Aorta (tissue), 5 donors: ENCODE measurements at regions not wholly inside any gene's neighbourhood (a gene's known extent, or its start where the extent isn't known, plus 50 kb on each side); places are given as distances from the start of the nearest gene placed in this dataset.

Source experiments
- ATAC-seq: fragments of 200-7000 bp; cut with Tn5 transposase; one replicate; pipeline ENCODE4 v1.9.1; 2022; ENCODE audit warnings: moderate library complexity; ENCODE audit not compliant: low FRiP score
- DNase-seq, 2 donors: peaks; one replicate each; pipeline ENCODE4 v3.0.0-alpha.2; 2020
- H3K27ac ChIP-seq, 2 donors: one replicate each; pipeline ENCODE4 v1.5.1; 2013; ENCODE audit warnings: low read length in 2 of 2, mild to moderate bottlenecking in 2 of 2, moderate library complexity in 2 of 2, control low read depth in 1 of 2, inconsistent platforms in 1 of 2, low read depth in 1 of 2
- H3K27me3 ChIP-seq, 2 donors: one replicate each; pipeline ENCODE4 v1.6.1; 2013; ENCODE audit warnings: control low read depth in 1 of 2, low read length in 1 of 2, mild to moderate bottlenecking in 1 of 2, moderate library complexity in 1 of 2; ENCODE audit not compliant: insufficient read depth in 2 of 2, control insufficient read depth in 1 of 2
- H3K36me3 ChIP-seq, 2 donors: one replicate each; pipeline ENCODE4 v1.6.1; 2013; ENCODE audit warnings: control low read depth in 1 of 2, low read length in 1 of 2, mild to moderate bottlenecking in 1 of 2; ENCODE audit not compliant: insufficient read depth in 2 of 2, control insufficient read depth in 1 of 2
- H3K4me1 ChIP-seq, 2 donors: one replicate each; pipeline ENCODE4 v1.6.1; 2013; ENCODE audit warnings: low read length in 2 of 2, control low read depth in 1 of 2, mild to moderate bottlenecking in 1 of 2, moderate library complexity in 1 of 2; ENCODE audit not compliant: insufficient read depth in 2 of 2, control insufficient read depth in 1 of 2
- H3K4me3 ChIP-seq, 2 donors: one replicate each; pipeline ENCODE4 v1.5.1; 2013; ENCODE audit warnings: low read length in 2 of 2, control low read depth in 1 of 2, mild to moderate bottlenecking in 1 of 2
- H3K9me3 ChIP-seq: one replicate; pipeline ENCODE4 v1.6.1; 2013; ENCODE audit warnings: mild to moderate bottlenecking, low read length; ENCODE audit not compliant: control insufficient read depth
- WGBS, 2 donors: extraction: QIAGEN DNeasy Blood & Tissue Kit; methylation state at CpG; one replicate each; pipeline ENCODE4 v1.1.7; 2013; 5-methylcytosine and 5-hydroxymethylcytosine counted together
- intact Hi-C, 2 donors: fragments of 100-400 bp; cut with DNase I; formaldehyde crosslinking; loops; one replicate each; pipeline versions ENCODE4 v1.14.2 to v1.15.0; 2022
- donor health status: healthy with polysubstance abuse.
- donor health status: Bipolar disorder and iron deficiency.
- donor health status: DM: no; HTN: no; CAD: no.
- donor health status: DM: no; HTN: no; CAD: no.
- donor health status: DM: yes; HTN: yes; CAD: no.

DNA sequence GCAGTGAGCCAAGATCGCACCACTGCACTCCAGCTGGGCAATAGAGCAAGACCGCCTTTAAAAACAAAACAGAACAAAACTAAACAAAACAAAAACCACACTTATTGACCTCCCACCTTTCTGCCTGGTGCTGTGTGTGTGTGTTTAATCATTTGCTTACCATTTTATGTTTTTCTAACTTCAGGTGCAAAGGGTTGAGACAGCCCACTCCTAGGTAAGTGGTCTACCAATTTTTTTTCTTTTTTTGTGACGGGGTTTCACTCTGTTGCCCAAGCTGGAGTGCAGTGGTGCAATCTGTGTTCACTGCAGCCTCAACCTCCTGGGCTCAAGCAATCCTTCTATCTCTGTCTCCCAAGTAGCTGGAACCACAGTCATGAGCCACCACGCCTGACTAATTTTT is 65.8 kb downstream of the SALL1 start:
- 74 to 79% methylated on average over 4 of the region's 4 CpGs for WGBS, 2 donors
- DNase-seq: no peak
- Histone ChIP-seq H3K9me3 (peaks cover 3% of the 10 kb centered on the region), H3K4me3 (no peak overlapping the region), H3K36me3 (no peaks in the 10 kb centered on the region), H3K27me3 (no peaks in the 10 kb centered on the region), H3K27ac (no peak overlapping the region), H3K4me1 (no peaks in the 10 kb centered on the region)
- intact Hi-C loops: no loop called here
- no peak for ATAC-seq

GRCh38 chr16:51084074-51084928 is 66.8 kb downstream of the SALL1 start:
- Histone ChIP-seq H3K36me3 (no peaks in the 10 kb centered on the region), H3K27ac (no peak overlapping the region), H3K9me3 (peaks cover 3% of the 10 kb centered on the region), H3K4me3 (no peak overlapping the region), H3K27me3 (no peaks in the 10 kb centered on the region), H3K4me1 (no peaks in the 10 kb centered on the region)
- DNase-seq: no peak
- intact Hi-C loops: no loop called here
- ATAC-seq: no peak
- 72% methylated on average over 3 of the region's 3 CpGs for WGBS, 2 donors

- peaks cover under 1% of the 10 kb centered on the region for H3K9me3 ChIP-seq
- H3K36me3 ChIP-seq: no peaks in the 10 kb centered on the region
- H3K27me3 ChIP-seq: no peaks in the 10 kb centered on the region
- no peak overlapping the region for H3K27ac ChIP-seq
- DNase-seq (no peak), ATAC-seq (no peak)
- no peaks in the 10 kb centered on the region for H3K4me1 ChIP-seq
- WGBS, 2 donors: 63 to 68% methylated on average over 4 of the region's 4 CpGs
- intact Hi-C loops: no loop called here
- H3K4me3 ChIP-seq: no peak overlapping the region
Measured at GRCh38 chr16:51072591-51072990, 78.5 kb downstream of the SALL1 start.

GRCh38 chr16:51071326-51071725 is 79.7 kb downstream of the SALL1 start:
- intact Hi-C loops: no loop called here
- 73 to 78% methylated on average over 9 of the region's 9 CpGs for WGBS, 2 donors
- H3K36me3 ChIP-seq: no peaks in the 10 kb centered on the region
- H3K4me3 ChIP-seq: no peak overlapping the region
- H3K27me3 ChIP-seq: no peaks in the 10 kb centered on the region
- H3K9me3 ChIP-seq: no peaks in the 10 kb centered on the region
- no peak for DNase-seq
- ATAC-seq: no peak
- H3K27ac ChIP-seq: no peak overlapping the region
- H3K4me1 ChIP-seq: no peaks in the 10 kb centered on the region

DNA sequence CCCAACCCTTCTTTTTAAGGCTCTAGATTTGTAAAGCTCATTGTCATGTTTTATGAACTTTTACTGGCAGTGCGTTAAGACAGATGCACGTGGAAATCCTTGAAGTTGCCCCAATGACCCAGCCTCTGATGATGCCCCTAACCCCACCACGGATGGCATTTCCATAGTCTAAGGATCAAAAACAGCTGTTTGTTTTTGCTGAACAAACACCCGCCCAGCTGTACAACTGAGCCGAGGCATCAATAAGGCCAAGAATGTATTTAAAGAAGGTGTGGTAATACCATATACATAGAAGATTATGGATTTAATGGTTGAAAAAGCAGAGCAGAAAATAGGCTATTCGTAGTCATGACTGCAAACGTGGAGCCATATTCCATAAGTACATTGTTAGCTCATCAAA is 83.7 kb downstream of the SALL1 start:
- no peak overlapping the region for H3K27ac ChIP-seq
- no peaks in the 10 kb centered on the region for H3K36me3 ChIP-seq
- H3K4me1 ChIP-seq: no peaks in the 10 kb centered on the region
- intact Hi-C loops: no loop called here
- ATAC-seq (no peak), DNase-seq (no peak)
- no peak overlapping the region for H3K4me3 ChIP-seq
- WGBS, 2 donors: 66 to 67% methylated on average over 7 of the region's 7 CpGs
- no peaks in the 10 kb centered on the region for H3K9me3 ChIP-seq
- H3K27me3 ChIP-seq: no peaks in the 10 kb centered on the region

DNA sequence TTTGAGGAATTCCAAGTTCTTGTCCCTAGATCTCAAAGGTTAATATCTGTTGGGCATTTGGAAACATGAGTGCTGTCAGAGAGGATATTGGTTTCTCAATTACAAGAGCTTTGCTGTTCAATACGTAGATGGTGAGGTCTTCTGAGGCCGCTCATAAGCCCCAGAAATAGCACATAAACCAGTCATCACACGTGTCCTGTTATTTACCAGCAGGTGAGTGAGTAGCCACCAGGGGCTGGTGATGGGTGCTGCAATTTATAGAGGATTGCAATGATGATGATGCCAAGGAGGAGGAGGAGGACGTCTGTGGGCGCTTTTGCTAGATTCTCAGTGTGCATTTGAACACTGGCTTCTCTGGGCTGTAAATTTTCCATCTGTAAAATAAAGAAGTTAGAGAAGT is 89.0 kb downstream of the SALL1 start:
- no peak for DNase-seq

DNA sequence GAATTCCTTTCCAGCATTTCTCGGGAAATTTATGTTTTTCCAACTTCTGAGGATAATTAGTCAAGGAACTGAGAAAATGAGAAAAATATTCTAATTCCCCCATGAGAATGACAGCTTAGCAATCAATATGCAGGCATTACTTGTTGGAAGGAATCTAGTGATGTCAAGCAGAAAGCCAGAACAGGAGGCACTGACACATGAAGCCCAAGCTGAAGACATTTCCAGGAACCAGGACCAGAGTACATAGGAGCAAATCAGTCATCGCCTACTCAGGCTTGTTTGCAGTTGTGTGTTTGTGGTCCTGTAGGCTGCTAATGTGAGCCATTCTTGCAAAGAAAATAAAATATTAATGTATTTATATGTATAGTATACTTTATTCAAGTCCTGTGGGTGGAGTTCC is 89.7 kb downstream of the SALL1 start:
- no peaks in the 10 kb centered on the region for H3K4me1 ChIP-seq
- no peak overlapping the region for H3K4me3 ChIP-seq
- no peak for DNase-seq
- no peaks in the 10 kb centered on the region for H3K9me3 ChIP-seq
- intact Hi-C loops: no loop called here
- WGBS, 2 donors: 44 to 48% methylated on average over 2 of the region's 2 CpGs
- no peak overlapping the region for H3K27ac ChIP-seq
- H3K27me3 ChIP-seq: no peaks in the 10 kb centered on the region
- no peaks in the 10 kb centered on the region for H3K36me3 ChIP-seq
- no peak for ATAC-seq

More for the DNA sequence above, 89.0 kb downstream of the SALL1 start:
- no peaks in the 10 kb centered on the region for H3K27me3 ChIP-seq
- 53% methylated on average over 5 of the region's 5 CpGs for WGBS, 2 donors
- no peak overlapping the region for H3K27ac ChIP-seq
- intact Hi-C loops: no loop called here
- H3K9me3 ChIP-seq: no peaks in the 10 kb centered on the region
- H3K36me3 ChIP-seq: no peaks in the 10 kb centered on the region
- H3K4me3 ChIP-seq: no peak overlapping the region
- H3K4me1 ChIP-seq: no peaks in the 10 kb centered on the region
- ATAC-seq: no peak

GRCh38 chr16:51057969-51058337 is 93.1 kb downstream of the SALL1 start:
- no peak overlapping the region for H3K4me3 ChIP-seq
- no peaks in the 10 kb centered on the region for H3K36me3 ChIP-seq
- H3K4me1 ChIP-seq: no peaks in the 10 kb centered on the region
- ATAC-seq (no peak), DNase-seq (no peak)
- no peaks in the 10 kb centered on the region for H3K27me3 ChIP-seq
- no peak overlapping the region for H3K27ac ChIP-seq
- intact Hi-C loops: no loop called here
- peaks cover 2% of the 10 kb centered on the region for H3K9me3 ChIP-seq
- 59 to 70% methylated on average over 2 of the region's 2 CpGs for WGBS, 2 donors

- no peak for DNase-seq
- H3K27me3 ChIP-seq: no peaks in the 10 kb centered on the region
- H3K36me3 ChIP-seq: no peaks in the 10 kb centered on the region
- no peaks in the 10 kb centered on the region for H3K4me1 ChIP-seq
- no peak overlapping the region for H3K4me3 ChIP-seq
- intact Hi-C loops: no loop called here
- WGBS, 2 donors: 38 to 41% methylated on average over 8 of the region's 8 CpGs
- no peak overlapping the region for H3K27ac ChIP-seq
- ATAC-seq: no peak
- H3K9me3 ChIP-seq: peaks cover 2% of the 10 kb centered on the region
Measured at GRCh38 chr16:51057102-51057793, 93.8 kb downstream of the SALL1 start.
